A549 (cell line): ENCODE measurements at regions not wholly inside any gene's neighbourhood (a gene's known extent, or its start where the extent isn't known, plus 50 kb on each side); places are given as distances from the start of the nearest gene placed in this dataset.
A peak's percentile ranks its signal among the peaks of the same experiment; 100 is the strongest.

Experiments
- ATAC-seq, 2 experiments: fragments of 200-7000 bp in 1 of 2; fragments of >200 bp in 1 of 2; cut with Nextera tagmentation in 1 of 2; cut with Tn5 transposase in 1 of 2; 3 replicates each; pipeline versions ENCODE4 v1.8.0 to v1.9.1; 2018 to 2020; ENCODE audit warnings: mild to moderate bottlenecking in 1 of 2, moderate library complexity in 1 of 2
- CTCF ChIA-PET: fragments of 300-600 bp; sonication (Branson Sonifier 250); formaldehyde crosslinking; extraction: SDS; loops from one replicate; lab custom pipeline; 2021; ENCODE audit warnings: antibody characterized with exemption, inconsistent platforms; lab: Yijun Ruan, JAX
- POLR2A ChIA-PET: fragments of 350-600 bp; formaldehyde crosslinking; extraction: SDS; loops from one replicate; lab custom pipeline; 2021; ENCODE audit warnings: antibody characterized with exemption, inconsistent platforms; lab: Yijun Ruan, JAX
- DNase-seq, 2 experiments: peaks; one replicate each; pipeline versions ENCODE4 v3.0.0 to v3.0.0-alpha.2; 2011 to 2016; ENCODE audit warnings: low read depth in 1 of 2, low spot score in 1 of 2
- FAIRE-seq: peaks from 2 replicates; lab custom pipeline; 2011; peaks lifted over from hg19 to GRCh38; lab: Jason Lieb, UNC
- H3K27ac ChIP-seq, 2 experiments: fragments of >200 bp; sonication (Bioruptor Twin); formaldehyde crosslinking; 3 replicates each; pipeline ENCODE4 v1.5.1; 2016 to 2017
- H3K4me1 ChIP-seq: fragments of >200 bp; sonication (Bioruptor Twin); formaldehyde crosslinking; 3 replicates; pipeline ENCODE4 v1.6.1; 2016
- H3K4me2 ChIP-seq: fragments of >200 bp; sonication (Bioruptor Twin); formaldehyde crosslinking; 3 replicates; pipeline ENCODE4 v1.6.1; 2016
- H3K4me3 ChIP-seq: fragments of >200 bp; sonication (Bioruptor Twin); formaldehyde crosslinking; 3 replicates; pipeline ENCODE4 v1.5.1; 2016
- H3K9me3 ChIP-seq: fragments of >200 bp; sonication (Bioruptor Twin); formaldehyde crosslinking; 3 replicates; pipeline ENCODE4 v1.6.1; 2016
- CHD2 ChIP-seq: fragments of 150-350 bp; IDR thresholded peaks from 2 replicates; pipeline ENCODE4 v1.6.1; 2014; ENCODE audit warnings: low read length; ENCODE audit not compliant: partially characterized antibody
- CTCF ChIP-seq: fragments of >200 bp; sonication (Bioruptor Twin); formaldehyde crosslinking; IDR thresholded peaks from 3 replicates; pipeline ENCODE4 v1.5.1; 2016
- EP300 ChIP-seq, 2 experiments: fragments of >200 bp; sonication (Bioruptor Twin); formaldehyde crosslinking; IDR thresholded peaks; 2 replicates in 1 of 2; 3 replicates in 1 of 2; pipeline ENCODE4 v1.6.1; 2016 to 2017
- FOSL2 ChIP-seq, 2 experiments: fragments of 450-650 bp in 1 of 2; fragments of >200 bp in 1 of 2; sonication (Bioruptor Twin) in 1 of 2; formaldehyde crosslinking; IDR thresholded peaks; 2 replicates each; pipeline versions ENCODE4 v1.5.0 to v1.6.1; 2016 to 2020; ENCODE audit warnings: mild to moderate bottlenecking in 1 of 2, moderate library complexity in 1 of 2
- GATA3 ChIP-seq: IDR thresholded peaks from 2 replicates; pipeline ENCODE4 v1.6.1; 2012; ENCODE audit warnings: borderline replicate concordance
- HEYL ChIP-seq: fragments of 250-450 bp; sonication (Bioruptor Pico); IDR thresholded peaks from 2 replicates; pipeline ENCODE4 v1.8.0; 2021; ENCODE audit warnings: mild to moderate bottlenecking, moderate library complexity
- HOXA7 ChIP-seq: fragments of 250-450 bp; sonication (Bioruptor Pico); IDR thresholded peaks from 2 replicates; pipeline ENCODE4 v1.5.0; 2020; ENCODE audit warnings: mild to moderate bottlenecking, moderate library complexity
- HOXB5 ChIP-seq: fragments of 250-450 bp; sonication (Bioruptor Pico); IDR thresholded peaks from 2 replicates; pipeline ENCODE4 v1.5.0; 2020; ENCODE audit warnings: mild to moderate bottlenecking, moderate library complexity
- JUNB ChIP-seq: fragments of >200 bp; sonication (Bioruptor Twin); formaldehyde crosslinking; IDR thresholded peaks from 2 replicates; pipeline ENCODE4 v1.6.1; 2016
- KDM5A ChIP-seq: fragments of 200-600 bp; sonication (generic); IDR thresholded peaks from 2 replicates; pipeline ENCODE4 v1.6.1; 2016; ENCODE audit warnings: antibody characterized with exemption, mild to moderate bottlenecking
- MAX ChIP-seq: IDR thresholded peaks from 2 replicates; pipeline ENCODE4 v1.6.1; 2012
- MAZ ChIP-seq: fragments of 150-350 bp; IDR thresholded peaks from 2 replicates; pipeline ENCODE4 v1.6.1; 2014; ENCODE audit warnings: antibody characterized with exemption, low read depth, low read length, borderline replicate concordance
- PBX3 ChIP-seq: IDR thresholded peaks from 2 replicates; pipeline ENCODE4 v1.6.1; 2012
- PHF8 ChIP-seq: fragments of 200-600 bp; sonication (generic); IDR thresholded peaks from 2 replicates; pipeline ENCODE4 v1.6.1; 2016; ENCODE audit warnings: low read depth, mild to moderate bottlenecking, antibody characterized with exemption, moderate library complexity, borderline replicate concordance
- RARB ChIP-seq: fragments of 250-450 bp; sonication (Bioruptor Pico); IDR thresholded peaks from 2 replicates; pipeline ENCODE4 v1.8.0; 2021; ENCODE audit warnings: mild to moderate bottlenecking, moderate library complexity
- REST ChIP-seq: fragments of 200-600 bp; sonication (generic); IDR thresholded peaks from 2 replicates; pipeline ENCODE4 v1.6.1; 2016; ENCODE audit warnings: antibody characterized with exemption, mild to moderate bottlenecking, moderate library complexity
- RNF2 ChIP-seq: fragments of 200-600 bp; sonication (generic); IDR thresholded peaks from 2 replicates; pipeline ENCODE4 v1.6.1; 2016; ENCODE audit warnings: low read depth, mild to moderate bottlenecking, antibody characterized with exemption, moderate library complexity, borderline replicate concordance
- SMC3 ChIP-seq: fragments of >200 bp; sonication (Bioruptor Twin); formaldehyde crosslinking; IDR thresholded peaks from 3 replicates; pipeline ENCODE4 v1.6.1; 2018; ENCODE audit warnings: inconsistent platforms
- SREBF2 ChIP-seq: fragments of 450-650 bp; IDR thresholded peaks from 2 replicates; pipeline ENCODE4 v1.6.1; 2014; ENCODE audit warnings: mild to moderate bottlenecking, moderate library complexity
- ZNF302 ChIP-seq: fragments of 250-450 bp; sonication (Bioruptor Pico); IDR thresholded peaks from 2 replicates; pipeline ENCODE4 v1.9.0; 2021; ENCODE audit warnings: inconsistent platforms, mild to moderate bottlenecking, moderate library complexity
- ZSCAN20 ChIP-seq: fragments of 250-450 bp; sonication (Bioruptor Pico); IDR thresholded peaks from 2 replicates; pipeline ENCODE4 v1.8.0; 2022; ENCODE audit warnings: mild to moderate bottlenecking, moderate library complexity
- WGBS: methylation state at CpG from one replicate; pipeline ENCODE4 v1.1.6; 2017; ENCODE audit errors: missing lambda C conversion rate; 5-methylcytosine and 5-hydroxymethylcytosine counted together

GRCh38 chr2:151113318-151113717 is 148.3 kb downstream of the RBM43 start:
- Histone ChIP-seq H3K4me1 (no peaks in the 10 kb centered on the region), H3K4me3 (no peak overlapping the region), H3K27ac (no peak overlapping the region), H3K9me3 (peaks cover 13% of the 10 kb centered on the region; the same call in 2 of the 3 replicates), H3K4me2 (no peak overlapping the region)
- FAIRE-seq (no peak), DNase-seq (no peak), ATAC-seq (no peak)
- 2% methylated on average over 3 of the region's 3 CpGs for WGBS
- ChIA-PET CTCF (no interaction called here), POLR2A (no interaction called here)
- TF ChIP-seq SMC3, result no peak
- no peak for TF ChIP-seq PHF8
- no peak for TF ChIP-seq HOXB5 (CRISPR knock-in tag)
- TF ChIP-seq EP300 (IDR thresholded peaks at IDR 0.05), result no peak
- TF ChIP-seq REST, result no peak

- CTCF ChIA-PET, result no interaction called here
- Histone ChIP-seq H3K4me1 (no peaks in the 10 kb centered on the region), H3K27ac (no peak overlapping the region), H3K4me2 (no peak overlapping the region), H3K4me3 (no peak overlapping the region), H3K9me3 (peaks cover 5% of the 10 kb centered on the region; the same call in 1 of the 3 replicates)
- FAIRE-seq (no peak), DNase-seq (peak in 1 of 2 experiments; percentile 2), ATAC-seq (no peak)
- WGBS, result 75% methylated on average over 1 of the region's 1 CpG
- POLR2A ChIA-PET, result no interaction called here
- no peak for TF ChIP-seq SREBF2
- no peak for TF ChIP-seq RNF2
- TF ChIP-seq CTCF, result no peak
- no peak for TF ChIP-seq HEYL
- TF ChIP-seq ZSCAN20 (CRISPR knock-in tag), result no peak
- TF ChIP-seq CHD2, result no peak
- no peak for TF ChIP-seq FOSL2 (IDR thresholded peaks at IDR 0.05)
- TF ChIP-seq FOSL2 (CRISPR knock-in tag; IDR thresholded peaks at IDR 0.05), result peak; percentile 44
- TF ChIP-seq JUNB, result no peak
- no peak for TF ChIP-seq KDM5A
- TF ChIP-seq RARB (CRISPR knock-in tag), result no peak
- TF ChIP-seq PBX3, result no peak
- TF ChIP-seq ZNF302 (CRISPR knock-in tag), result no peak
- TF ChIP-seq HOXA7 (CRISPR knock-in tag), result no peak
- TF ChIP-seq MAZ, result no peak
- TF ChIP-seq REST, result no peak
- TF ChIP-seq GATA3, result no peak
- 0 out of 2 replicates have a peak, but pooled peaks have one; percentile 21 for TF ChIP-seq MAX
Measured at GRCh38 chr2:151111599-151112278, 149.9 kb downstream of the RBM43 start.
